ENCODE measurements at regions not wholly inside any gene's neighbourhood (a gene's known extent, or its start where the extent isn't known, plus 50 kb on each side); places are given as distances from the start of the nearest gene placed in this dataset.
"Not testable (repeated sequence)": the region's sequence is repeated elsewhere in the genome, so short reads cannot be mapped to it uniquely, and the experiment has no call there.

DNA sequence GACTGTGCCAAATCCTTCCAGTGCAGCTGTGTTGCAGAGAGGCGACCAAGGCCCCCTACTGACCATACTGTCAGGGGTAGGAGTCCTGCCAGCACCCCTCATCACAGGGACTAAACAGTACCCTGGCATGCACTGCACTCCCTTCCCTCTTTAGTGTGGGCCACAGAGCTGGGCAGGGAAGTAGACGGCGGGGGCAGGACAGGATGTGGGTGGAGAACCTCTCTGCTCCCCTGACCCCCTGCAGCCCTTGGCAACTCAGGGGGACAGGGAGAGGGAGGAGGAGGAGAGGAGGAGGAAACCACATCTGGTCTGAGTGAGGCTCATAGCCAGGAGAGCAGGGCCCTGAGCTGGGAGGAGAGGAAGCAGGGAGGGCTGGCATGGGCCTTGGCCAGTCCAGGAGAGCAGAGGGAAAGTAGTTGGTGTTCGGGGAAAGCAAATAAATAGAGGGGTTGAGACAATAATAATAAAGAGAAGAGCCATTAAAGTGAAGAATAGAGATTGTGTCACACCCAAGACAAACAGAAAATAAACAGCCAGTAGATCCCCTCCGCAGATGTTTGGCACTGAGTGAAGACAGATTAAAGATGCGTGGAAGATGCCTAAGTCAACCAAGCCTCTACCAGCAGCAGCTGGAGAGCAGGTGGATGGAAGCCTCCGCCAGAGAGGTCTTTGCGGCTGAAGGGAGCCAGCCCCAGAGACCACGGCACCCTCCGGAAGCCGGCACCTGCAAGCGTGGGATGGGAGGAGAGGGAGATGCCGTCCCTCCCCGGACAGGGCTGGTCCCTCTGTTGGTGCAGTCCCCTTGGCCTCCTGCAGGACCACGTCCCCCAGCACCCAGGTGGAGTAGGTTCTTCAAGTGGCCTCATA is 61.5 kb downstream of the RPUSD4 start:
- DNase-seq (ENCODE audit: low read depth) = peak; percentile 93

DNA sequence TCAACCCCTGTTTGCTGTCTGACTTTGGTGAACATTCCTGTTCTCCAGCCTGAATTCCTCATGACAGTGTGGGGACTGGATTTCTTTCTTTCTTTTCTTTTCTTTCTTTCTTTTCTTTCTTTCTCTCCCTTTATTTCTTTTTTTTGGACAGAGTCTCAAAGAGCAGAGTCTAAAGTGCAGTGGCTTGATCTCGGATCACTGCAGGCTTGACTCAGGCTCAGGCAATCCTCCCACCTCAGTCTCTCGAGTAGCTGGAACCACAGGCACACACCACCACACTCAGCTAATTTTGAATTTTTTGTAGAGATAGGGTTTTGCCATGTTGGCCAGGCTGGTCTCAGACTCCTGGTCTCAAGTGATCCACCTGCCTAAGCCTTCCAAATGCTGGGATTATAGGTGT is 63.1 kb downstream of the RPUSD4 start:
- DNase-seq (ENCODE audit: low read depth) = no peak

DNA sequence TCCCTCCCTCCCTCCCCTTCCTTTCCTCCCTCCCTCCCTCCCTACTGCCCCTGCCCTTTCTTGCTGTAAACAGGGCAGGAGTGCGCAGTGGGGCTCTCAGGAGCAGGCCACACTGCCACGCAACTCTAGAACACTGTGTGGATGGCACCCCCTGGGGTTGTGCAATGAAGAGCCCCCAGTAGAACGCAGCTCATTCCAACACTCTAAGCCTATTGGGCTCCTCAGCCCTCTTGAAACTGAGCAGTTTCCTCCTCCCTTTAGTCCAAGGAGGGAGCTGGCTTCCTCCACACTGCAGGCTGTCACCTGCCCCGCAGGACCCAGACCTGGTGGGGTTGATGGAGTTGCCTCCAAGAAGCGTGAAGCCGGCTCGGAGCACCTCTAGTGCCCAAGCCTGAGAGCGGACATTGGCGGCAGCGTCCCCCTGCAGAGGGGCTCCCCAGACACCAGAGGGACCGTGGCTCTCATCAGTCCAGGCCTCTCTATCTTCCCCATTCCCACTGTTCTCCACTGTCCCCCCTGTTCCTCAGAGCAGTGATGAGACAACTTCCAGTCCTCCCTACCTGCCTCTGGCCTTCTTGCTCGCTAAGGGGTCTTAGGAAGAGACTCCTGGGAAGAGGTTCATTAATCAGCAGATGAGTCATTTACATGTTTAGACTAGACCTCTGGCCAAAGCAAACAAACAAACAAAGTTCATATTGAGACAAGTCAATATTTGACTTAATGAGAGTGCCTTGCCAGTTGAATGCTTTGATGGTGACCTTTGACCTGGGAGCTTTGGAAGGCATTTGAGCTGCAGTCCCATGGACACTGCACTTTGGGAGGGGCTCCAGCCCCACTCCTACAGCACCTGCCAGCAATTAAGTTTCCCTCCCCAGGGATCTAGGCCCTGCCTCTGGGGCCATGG is 64.0 kb downstream of the RPUSD4 start:
- DNase-seq (ENCODE audit: low read depth) = no peak

DNA sequence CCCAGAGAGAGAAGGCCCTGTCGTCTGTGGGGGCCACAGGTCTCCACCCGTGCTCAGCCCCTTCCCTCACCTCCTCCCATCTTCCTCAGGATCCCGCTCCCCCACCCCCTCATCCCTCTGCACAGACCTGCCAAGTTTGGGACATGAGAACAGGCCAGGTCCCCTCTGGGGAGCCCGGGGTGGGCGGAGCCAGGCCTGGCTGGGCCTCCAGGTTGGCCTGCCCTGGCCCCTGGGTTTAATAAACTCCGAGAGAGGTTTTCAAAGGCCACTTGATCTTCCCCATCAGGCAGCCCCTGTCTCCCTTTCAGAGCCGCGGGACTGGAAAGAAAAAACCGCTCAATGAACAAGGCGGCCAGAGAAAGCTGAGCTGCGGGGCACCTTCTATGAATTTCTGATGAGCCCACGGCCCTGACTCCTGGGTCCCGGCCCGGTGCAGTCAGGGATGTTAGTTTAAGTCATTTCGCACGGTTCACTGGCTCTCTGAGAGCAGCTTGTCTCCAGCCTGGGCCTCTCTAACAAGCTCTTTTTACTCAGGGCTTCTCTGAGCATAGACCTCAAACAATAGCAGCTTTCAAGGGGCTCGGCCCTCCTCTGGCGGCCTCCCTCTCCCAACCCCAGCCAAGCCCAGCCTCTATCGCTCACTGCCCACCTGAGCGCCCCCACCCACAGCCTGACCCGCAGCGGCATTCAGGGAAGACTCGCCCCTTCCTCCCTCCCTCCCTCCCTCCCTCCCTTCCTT is 64.8 kb downstream of the RPUSD4 start:
- DNase-seq (ENCODE audit: low read depth) = no peak

DNA sequence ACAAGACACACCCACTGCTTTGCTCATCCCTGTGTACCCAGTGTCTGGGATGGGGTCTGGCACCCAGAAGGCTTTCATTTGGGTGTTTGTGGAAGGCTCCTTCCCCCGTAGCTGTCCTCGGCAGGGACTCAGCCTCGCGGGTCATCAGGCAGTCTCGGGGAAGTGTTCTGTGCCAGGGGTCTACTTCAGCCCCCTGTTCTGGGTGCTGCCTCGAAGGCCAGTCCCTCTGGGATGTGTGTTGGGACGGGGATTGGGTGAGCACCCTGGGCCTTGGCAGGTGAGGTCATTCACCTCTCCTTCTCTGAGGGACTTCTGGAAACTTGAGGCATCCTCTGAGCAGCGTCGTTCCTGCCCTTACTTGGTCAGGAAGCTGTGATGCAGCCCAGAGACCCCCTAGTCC is 65.5 kb downstream of the RPUSD4 start:
- no peak for DNase-seq (ENCODE audit: low read depth)

DNA sequence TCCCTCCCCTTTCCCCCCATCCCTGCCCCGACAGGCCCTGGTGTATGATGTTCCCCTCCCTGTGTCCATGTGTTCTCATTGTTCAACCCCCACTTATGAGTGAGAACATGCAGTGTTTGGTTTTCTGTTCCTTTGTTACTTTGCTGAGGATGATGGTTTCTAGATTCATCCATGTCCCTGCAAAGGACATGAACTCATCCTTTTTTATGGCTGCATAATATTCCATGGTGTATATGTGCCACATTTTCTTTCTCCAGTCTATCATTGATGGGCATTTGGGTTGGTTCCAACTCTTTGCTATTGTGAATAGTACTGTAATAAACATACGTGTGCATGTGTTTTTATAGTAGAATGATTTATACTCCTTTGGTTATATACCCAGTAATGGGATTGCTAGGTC is 68.0 kb downstream of the RPUSD4 start:
- DNase-seq (ENCODE audit: low read depth) = not testable (repeated sequence)

DNA sequence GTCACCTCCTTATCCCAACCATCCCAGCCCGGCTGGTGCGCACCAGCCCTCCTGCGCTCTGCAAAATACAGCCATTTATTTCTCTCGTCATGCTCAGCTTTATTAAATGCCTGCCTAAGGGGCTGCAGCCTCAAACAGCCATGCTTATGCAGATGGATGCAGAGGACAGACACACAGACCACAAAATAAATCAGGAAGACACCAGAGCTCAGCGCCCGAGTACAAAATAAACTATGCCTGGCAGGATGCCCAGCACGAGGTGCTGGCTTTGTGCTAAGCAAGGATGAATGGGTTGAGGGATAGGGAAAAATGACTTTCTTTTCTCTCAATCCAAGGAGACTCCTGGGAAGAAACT is 70.5 kb downstream of the RPUSD4 start:
- peak; percentile 91 for DNase-seq (ENCODE audit: low read depth)

DNA sequence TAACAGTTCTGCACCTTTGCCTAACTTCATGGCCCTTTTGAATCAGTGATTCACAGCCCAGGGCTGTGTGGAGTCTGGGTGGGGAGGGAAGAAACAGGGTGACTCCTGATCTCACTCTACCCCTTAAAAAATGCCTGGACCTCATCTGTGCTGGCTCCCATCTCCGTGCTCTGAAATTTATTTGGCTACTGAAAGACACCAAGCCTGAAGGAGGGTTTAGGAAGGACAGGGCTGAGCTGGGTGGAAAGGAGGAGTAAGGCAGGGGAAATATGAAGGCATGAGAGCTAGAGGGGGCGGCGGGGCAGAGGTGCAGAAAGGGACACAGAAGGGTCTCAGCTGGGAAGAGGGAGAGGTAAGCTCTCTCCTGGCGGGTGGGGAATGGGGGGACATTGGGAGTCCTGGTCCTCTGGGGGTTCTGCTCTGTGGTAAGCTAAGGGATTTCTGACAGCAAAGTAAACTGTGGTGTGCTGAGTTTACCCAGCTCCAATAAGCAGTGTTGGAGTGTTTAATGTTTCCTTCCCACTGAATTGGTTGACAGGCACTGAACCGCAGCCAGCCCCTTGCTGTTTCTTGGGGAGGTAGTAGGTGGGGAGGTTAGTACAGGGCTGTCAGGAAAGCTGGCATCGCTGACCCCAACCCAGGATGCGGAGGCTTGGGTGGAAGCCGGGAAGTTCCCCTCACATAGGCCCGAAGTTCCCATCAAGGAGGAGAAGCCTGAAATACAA is 71.1 kb downstream of the RPUSD4 start:
- no peak for DNase-seq (ENCODE audit: low read depth)

DNA sequence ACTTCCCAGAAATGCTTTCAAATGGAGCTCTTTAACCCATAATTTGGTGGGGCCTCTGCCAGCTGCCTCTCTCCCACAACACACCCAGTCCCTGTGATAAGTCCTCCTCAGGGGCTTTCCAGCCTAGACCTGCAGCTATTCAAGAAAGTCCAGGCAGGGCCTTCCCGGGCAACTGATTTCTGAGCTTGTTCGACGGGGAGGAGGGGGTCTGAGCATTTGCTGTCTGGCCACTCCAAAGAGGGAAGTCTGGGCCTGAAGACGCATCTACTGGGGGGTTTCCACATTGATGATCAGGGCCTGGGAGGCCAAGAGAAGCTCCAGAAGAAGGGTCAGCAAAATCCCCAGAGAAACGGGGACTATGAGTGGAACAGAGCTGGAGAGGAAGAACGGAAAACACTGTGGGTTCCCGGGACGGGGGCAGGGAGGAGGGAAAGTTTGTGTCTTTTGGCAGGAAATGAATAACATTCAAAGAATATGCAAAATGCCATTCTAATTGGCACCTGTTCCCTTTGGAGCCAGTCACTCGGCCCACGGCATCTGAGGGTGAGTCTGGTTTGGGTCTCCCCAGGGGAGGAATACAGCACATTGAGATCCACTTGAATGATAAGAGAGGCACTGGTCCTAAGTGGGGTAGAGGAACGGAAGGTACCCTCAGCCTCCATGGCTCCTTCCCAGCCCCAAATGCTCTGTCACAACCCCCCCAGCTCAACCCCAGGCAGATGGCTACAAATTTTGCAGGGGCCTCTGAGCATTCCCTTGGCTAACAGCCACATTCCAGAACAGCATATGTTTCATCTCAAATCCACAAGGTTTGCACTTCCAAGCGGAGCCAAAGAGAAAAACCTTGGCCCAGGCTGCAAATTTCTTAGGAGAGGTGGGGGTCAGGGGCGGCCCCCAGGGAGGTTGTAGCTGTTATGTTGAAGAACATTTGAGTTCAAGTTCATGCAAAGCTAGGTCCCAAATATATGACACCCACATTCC is 72.0 kb downstream of the RPUSD4 start:
- DNase-seq (ENCODE audit: low read depth) = peak; percentile 78

DNA sequence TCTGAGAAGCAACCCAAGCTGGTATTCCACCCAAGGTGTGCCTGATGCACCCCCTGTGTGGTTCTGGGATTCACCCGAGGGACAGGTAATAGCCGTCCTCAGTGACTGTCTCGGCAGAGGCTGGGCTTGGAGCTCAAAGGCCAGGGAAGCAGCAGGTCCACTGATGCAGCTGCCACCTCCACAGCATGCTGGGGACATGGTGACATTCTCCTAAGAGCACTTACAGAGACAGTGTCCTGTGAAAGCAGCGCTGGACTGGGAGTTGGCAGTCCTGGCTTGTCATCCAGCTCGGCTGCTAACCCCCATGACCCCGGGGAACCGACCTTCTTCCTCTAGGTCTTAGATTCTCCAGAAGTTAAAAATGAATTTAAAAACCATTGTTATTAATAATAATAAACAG is 72.8 kb downstream of the RPUSD4 start:
- no peak for DNase-seq (ENCODE audit: low read depth)

DNA sequence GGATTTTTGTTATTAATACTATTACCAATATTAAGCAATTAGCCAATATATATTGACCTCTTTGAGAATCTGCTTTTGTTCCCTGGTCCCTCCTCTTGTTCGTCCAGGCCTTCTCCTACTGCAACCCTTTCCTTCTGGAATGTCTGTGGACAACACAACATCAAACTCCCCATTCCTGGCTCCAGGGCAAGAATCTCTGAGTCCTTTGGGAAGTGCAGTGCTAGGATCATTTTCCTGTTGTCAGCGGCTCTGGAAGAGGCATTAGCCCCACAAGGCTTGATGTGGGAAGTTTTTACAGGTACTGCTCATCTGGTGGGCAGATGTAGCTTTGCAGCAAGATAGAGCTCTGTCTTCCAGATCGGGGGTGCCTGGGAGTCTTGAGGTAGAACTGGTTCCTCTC is 74.3 kb downstream of the RPUSD4 start:
- peak; percentile 62 for DNase-seq (ENCODE audit: low read depth)

DNA sequence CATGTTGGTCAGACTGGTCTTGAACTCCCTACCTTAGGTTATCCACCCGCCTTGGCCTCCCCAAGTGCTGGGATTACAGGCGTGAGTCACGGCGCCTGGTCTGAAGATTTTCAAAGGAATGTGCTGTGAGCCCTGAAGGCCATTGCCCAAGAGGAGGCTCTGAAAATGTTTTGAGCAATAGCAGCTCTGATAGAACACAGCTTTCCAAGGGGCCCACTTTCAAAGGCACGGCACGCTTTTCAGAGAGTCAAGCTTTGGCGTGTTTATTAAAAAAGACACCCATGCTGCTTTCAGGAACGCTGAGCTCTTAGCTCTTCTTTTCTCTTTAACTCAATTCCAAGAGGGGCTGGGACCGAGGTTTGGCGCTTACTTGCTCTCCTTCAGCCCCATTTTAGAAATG is 73.8 kb upstream of the CDON start:
- peak; percentile 77 for DNase-seq (ENCODE audit: low read depth)

DNA sequence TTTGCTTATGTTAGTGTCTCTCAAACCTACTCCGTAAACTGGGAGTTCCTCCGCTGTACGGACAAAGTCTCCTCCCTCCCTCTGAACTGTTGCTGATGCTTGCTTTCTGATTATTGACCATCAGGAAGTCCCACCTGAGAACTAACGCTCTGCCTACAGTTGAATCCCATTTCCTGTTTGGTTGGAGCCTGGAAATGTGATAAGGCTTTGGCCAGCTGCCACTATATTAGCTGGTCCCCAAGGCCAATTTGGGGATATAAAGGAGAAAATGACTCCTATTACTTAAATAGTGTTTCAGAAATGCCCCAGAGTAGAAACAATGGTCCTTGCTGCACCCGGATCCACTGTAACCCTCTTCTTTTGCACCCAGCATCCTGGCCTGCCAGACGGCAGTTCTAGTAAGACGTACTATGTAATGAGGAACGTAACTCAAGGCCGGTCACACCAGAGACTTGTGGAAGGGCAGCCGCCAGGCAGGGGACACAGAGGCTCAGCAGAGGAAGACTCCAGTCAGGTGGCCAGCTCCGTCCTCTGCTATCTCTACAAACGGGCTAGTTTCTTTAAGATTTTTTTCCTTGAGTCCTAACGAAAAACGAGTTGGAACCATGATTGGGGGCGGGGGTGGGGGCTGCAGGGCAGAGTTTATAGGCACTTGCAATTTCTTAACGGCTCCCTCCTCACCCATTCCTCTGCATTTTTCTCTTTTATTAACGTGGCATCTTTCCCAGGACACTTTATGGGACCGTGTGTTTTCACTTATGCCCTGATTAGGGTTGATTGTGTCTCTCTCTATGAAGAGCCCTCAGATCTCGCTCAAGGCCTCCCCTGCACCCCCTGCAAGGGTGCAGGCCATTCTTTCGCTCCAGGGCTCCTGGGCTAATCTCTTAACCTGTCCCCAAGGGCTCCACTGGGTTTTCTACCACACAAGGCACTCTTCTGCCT is 72.8 kb upstream of the CDON start:
- no peak for DNase-seq (ENCODE audit: low read depth)

DNA sequence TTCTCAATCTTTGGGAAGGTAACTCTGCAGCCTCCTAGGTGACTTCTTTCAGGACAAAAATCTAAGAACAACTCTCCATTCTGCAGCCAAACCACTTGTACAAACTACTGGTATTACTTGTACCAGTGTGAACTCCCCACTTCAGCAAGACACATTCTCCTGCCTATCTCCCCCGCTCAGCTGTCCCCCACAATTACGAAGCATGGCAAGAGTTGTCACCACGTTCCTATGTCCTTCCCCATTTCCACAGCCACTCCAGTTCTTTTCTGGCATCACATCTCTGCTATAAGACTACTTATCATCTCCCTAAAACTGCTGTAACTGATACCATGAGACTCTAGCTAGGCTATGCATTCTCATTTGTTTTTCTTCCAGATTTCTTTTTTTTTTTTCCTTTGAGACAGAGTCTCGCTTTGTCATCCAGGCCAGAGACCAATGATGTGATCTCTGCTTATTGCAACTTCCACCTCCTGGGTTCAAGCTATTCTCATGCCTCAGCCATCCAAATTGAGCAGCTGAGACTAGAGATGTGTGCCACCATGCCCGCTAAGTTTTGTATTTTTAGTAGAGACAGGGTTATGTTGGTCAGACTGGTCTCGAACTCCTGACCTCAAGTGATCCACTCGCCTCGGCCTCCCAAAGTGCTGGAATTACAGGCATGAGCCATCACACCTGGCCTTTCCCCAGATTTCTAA is 71.9 kb upstream of the CDON start:
- DNase-seq (ENCODE audit: low read depth) = no peak

DNA sequence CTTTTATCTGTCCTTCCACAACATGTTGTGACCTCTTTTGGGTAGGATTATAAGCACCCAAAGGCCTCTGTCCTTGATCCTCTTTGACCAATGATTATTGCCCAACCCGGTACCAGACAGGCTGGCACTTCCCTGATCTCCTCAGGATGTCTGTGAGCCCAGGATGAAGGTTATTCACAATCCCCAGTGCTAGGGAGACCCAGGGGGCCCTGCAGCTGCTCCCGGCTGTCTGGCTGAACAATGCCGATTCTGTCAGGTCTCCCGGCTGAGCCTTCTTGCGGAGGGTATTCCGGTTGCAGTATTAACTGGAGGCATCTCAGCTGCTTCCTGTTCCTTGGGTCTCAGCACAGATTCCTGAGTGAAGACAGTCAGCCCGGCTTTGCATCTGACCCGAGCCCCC is 71.2 kb upstream of the CDON start:
- DNase-seq (ENCODE audit: low read depth) = no peak

DNA sequence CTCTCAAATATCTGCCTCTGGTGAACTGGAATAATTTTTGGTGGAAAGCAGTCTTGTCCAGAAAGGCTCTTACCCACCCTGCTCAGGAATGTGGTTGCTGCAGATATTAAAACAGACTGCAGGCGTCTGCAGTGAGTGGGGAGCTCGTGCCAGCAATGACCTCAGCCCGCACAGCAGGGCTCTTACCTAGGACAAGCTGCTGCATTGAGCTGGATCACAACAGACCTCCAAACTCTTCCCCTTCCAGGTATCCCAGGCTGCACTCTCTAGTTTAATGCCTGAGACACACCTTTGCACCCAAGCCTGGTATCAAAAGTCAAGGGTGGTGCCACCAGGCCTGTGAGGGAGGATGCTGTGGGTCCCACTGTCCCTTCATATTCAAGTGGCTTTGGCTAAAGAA is 69.7 kb upstream of the CDON start:
- peak; percentile 47 for DNase-seq (ENCODE audit: low read depth)

DNA sequence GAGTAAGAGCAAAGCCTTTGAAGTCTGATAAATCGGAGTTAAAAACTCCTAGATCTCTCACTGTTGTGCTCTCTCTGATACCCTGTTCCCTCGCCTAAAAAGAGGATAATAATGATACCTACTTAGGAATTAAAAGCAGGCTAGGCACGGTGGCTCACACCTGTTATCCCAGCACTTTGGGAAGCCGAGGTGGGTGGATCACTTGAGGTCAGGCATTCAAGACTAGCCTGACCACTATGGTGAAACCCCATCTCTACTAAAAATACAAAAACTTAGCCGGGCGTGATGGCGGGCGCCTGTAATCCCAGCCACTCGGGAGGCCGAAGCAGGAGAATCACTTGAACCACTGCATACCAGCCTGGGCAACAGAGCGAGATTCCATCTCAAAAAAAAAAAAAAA is 68.1 kb upstream of the CDON start:
- not testable (repeated sequence) for DNase-seq (ENCODE audit: low read depth)
